HCT116 (cell line): ENCODE measurements at regions not wholly inside any gene's neighbourhood (a gene's known extent, or its start where the extent isn't known, plus 50 kb on each side); places are given as distances from the start of the nearest gene placed in this dataset.
"Not testable (repeated sequence)": the region's sequence is repeated elsewhere in the genome, so short reads cannot be mapped to it uniquely, and the experiment has no call there.

Experiments used
- ATAC-seq: fragments of 200-7000 bp; cut with Tn5 transposase; 2 replicates; pipeline ENCODE4 v1.9.1; 2020; ENCODE audit warnings: mild to moderate bottlenecking, moderate library complexity
- BruUV-seq: library from RNA; stranded (reverse); fragments of 400-500 nt; replicated peaks from 2 replicates; lab custom pipeline; 2021; lab: Mats Ljungman, UMichigan
- CTCF ChIA-PET: fragments of 300-600 bp; sonication (Branson Sonifier 250); formaldehyde crosslinking; loops from one replicate; lab custom pipeline; 2021; ENCODE audit warnings: antibody characterized with exemption; lab: Charles Lee
- POLR2A ChIA-PET: fragments of 300-600, 350-600 bp; sonication (Branson Sonifier 250); formaldehyde crosslinking; loops from one replicate; lab custom pipeline; 2021; ENCODE audit warnings: antibody characterized with exemption; lab: Charles Lee
- RAD21 ChIA-PET, 2 experiments: fragments of 300-600 bp; sonication (Branson Sonifier 250); formaldehyde crosslinking; loops; one replicate each; lab custom pipeline; 2023; ENCODE audit warnings: low total read pairs in 2 of 2; ENCODE audit not compliant: uncharacterized antibody in 2 of 2, unreplicated experiment in 2 of 2, low non-redundant PET in 1 of 2; lab: Charles Lee
- DNase-seq: peaks from one replicate; pipeline ENCODE4 v3.0.0-alpha.2; 2010; ENCODE audit warnings: low read depth, low spot score
- H2AFZ ChIP-seq: fragments of 200-600 bp; shearing (Covaris generic), sonication (generic); 2 replicates; pipeline ENCODE4 v1.6.1; 2017; ENCODE audit warnings: low read depth, mixed run types, mixed read lengths, antibody characterized with exemption, low read length; ENCODE audit not compliant: poor library complexity, severe bottlenecking
- H3K27ac ChIP-seq: 2 replicates; pipeline ENCODE4 v1.5.1; 2012; ENCODE audit warnings: low read depth, low read length
- H3K27me3 ChIP-seq: fragments of 200-600 bp; sonication (generic); 2 replicates; pipeline ENCODE4 v1.6.1; 2016; ENCODE audit warnings: mixed run types, low read length, mixed read lengths; ENCODE audit not compliant: insufficient read depth
- H3K36me3 ChIP-seq, 2 experiments: fragments of 200-500 bp in 1 of 2; fragments of 200-600 bp in 1 of 2; sonication (Bioruptor generic) in 1 of 2; sonication (generic) in 1 of 2; 2 replicates each; pipeline versions ENCODE4 v1.5.1 to v1.6.1; 2014 to 2016; ENCODE audit warnings: low read length in 2 of 2, inconsistent platforms in 1 of 2, mixed read lengths in 1 of 2, mixed run types in 1 of 2; ENCODE audit not compliant: insufficient read depth in 2 of 2, control insufficient read depth in 1 of 2
- H3K4me1 ChIP-seq, 2 experiments: fragments of 200-600 bp in 1 of 2; sonication (generic) in 1 of 2; 2 replicates each; pipeline versions ENCODE4 v1.5.1 to v1.6.1; 2012 to 2017; ENCODE audit warnings: low read length in 2 of 2, inconsistent platforms in 1 of 2, mild to moderate bottlenecking in 1 of 2, mixed read lengths in 1 of 2, mixed run types in 1 of 2, moderate library complexity in 1 of 2; ENCODE audit not compliant: insufficient read depth in 2 of 2, control insufficient read depth in 1 of 2
- H3K4me2 ChIP-seq: fragments of 200-600 bp; sonication (generic); 2 replicates; pipeline ENCODE4 v1.6.1; 2017; ENCODE audit warnings: mixed run types, low read length, mixed read lengths
- H3K4me3 ChIP-seq, 2 experiments: fragments of 200-600 bp in 1 of 2; sonication (generic) in 1 of 2; replicated peaks in 1 of 2; 2 replicates each; pipeline ENCODE4 v1.5.1; 2011 to 2016; ENCODE audit warnings: low read length in 2 of 2, control low read depth in 1 of 2, low read depth in 1 of 2, mild to moderate bottlenecking in 1 of 2, mixed read lengths in 1 of 2, mixed run types in 1 of 2
- H3K79me2 ChIP-seq: fragments of 200-600 bp; sonication (generic); 2 replicates; pipeline ENCODE4 v1.6.1; 2017; ENCODE audit warnings: mild to moderate bottlenecking, mixed run types, low read length, moderate library complexity, mixed read lengths; ENCODE audit not compliant: insufficient read depth
- H3K9ac ChIP-seq: fragments of 200-600 bp; sonication (generic); 2 replicates; pipeline ENCODE4 v1.6.1; 2016; ENCODE audit warnings: low read length, mixed read lengths
- H3K9me2 ChIP-seq: fragments of 200-600 bp; sonication (generic), shearing (Covaris generic); 2 replicates; pipeline ENCODE4 v1.6.1; 2017; ENCODE audit warnings: mixed run types, mild to moderate bottlenecking, moderate library complexity; ENCODE audit not compliant: insufficient read depth
- H3K9me3 ChIP-seq, 2 experiments: fragments of 200-500 bp in 1 of 2; fragments of 200-600 bp in 1 of 2; sonication (Bioruptor generic) in 1 of 2; sonication (generic) in 1 of 2; 2 replicates each; pipeline ENCODE4 v1.6.1; 2014 to 2017; ENCODE audit warnings: low read length in 2 of 2, mixed read lengths in 2 of 2, inconsistent platforms in 1 of 2, low read depth in 1 of 2, mild to moderate bottlenecking in 1 of 2, mixed run types in 1 of 2, moderate library complexity in 1 of 2; ENCODE audit not compliant: control insufficient read depth in 1 of 2, insufficient read depth in 1 of 2
- H4K20me1 ChIP-seq: fragments of 200-600 bp; sonication (generic), shearing (Covaris generic); 2 replicates; pipeline ENCODE4 v1.6.1; 2017; ENCODE audit warnings: mixed run types, mild to moderate bottlenecking, moderate library complexity; ENCODE audit not compliant: insufficient read depth
- EZH2phosphoT487 ChIP-seq: fragments of 200-600 bp; IDR thresholded peaks from 2 replicates; pipeline ENCODE4 v1.6.1; 2018; ENCODE audit warnings: antibody characterized with exemption, borderline replicate concordance
- REST ChIP-seq: IDR thresholded peaks from 2 replicates; pipeline ENCODE4 v1.6.1; 2012; ENCODE audit warnings: low read depth
- SIN3A ChIP-seq: IDR thresholded peaks from 2 replicates; pipeline ENCODE4 v1.6.1; 2012; ENCODE audit warnings: low read depth
- SP1 ChIP-seq: IDR thresholded peaks from 2 replicates; pipeline ENCODE4 v1.6.1; 2012; ENCODE audit warnings: low read depth
- SRF ChIP-seq: IDR thresholded peaks from 2 replicates; pipeline ENCODE4 v1.6.1; 2012; ENCODE audit warnings: low read depth
- TCF7L2 ChIP-seq: IDR thresholded peaks from 2 replicates; pipeline ENCODE4 v1.7.0; 2011; ENCODE audit warnings: borderline replicate concordance, inconsistent platforms; ENCODE audit not compliant: insufficient read depth, insufficient read length; ENCODE audit errors: extremely low read depth
- intact Hi-C: fragments of 100-400 bp; cut with micrococcal nuclease; formaldehyde crosslinking; loops from 2 replicates; pipeline ENCODE4 v1.10.0; 2022
- TF ChIP-seq, protein P1 (sequence below), 3 experiments: fragments of 200-600 bp in 1 of 3; sonication (generic) in 1 of 3; IDR thresholded peaks in 2 of 3; conservative IDR thresholded peaks in 1 of 3; 2 replicates each; pipeline ENCODE4 v1.5.1; 2012 to 2017; ENCODE audit warnings: low read depth in 2 of 3, low read length in 2 of 3, antibody characterized with exemption in 1 of 3, borderline replicate concordance in 1 of 3, control low read depth in 1 of 3, mild to moderate bottlenecking in 1 of 3, mixed read lengths in 1 of 3, mixed run types in 1 of 3, moderate library complexity in 1 of 3; ENCODE audit not compliant: insufficient read depth in 1 of 3

- TF ChIP-seq, protein P1, sequence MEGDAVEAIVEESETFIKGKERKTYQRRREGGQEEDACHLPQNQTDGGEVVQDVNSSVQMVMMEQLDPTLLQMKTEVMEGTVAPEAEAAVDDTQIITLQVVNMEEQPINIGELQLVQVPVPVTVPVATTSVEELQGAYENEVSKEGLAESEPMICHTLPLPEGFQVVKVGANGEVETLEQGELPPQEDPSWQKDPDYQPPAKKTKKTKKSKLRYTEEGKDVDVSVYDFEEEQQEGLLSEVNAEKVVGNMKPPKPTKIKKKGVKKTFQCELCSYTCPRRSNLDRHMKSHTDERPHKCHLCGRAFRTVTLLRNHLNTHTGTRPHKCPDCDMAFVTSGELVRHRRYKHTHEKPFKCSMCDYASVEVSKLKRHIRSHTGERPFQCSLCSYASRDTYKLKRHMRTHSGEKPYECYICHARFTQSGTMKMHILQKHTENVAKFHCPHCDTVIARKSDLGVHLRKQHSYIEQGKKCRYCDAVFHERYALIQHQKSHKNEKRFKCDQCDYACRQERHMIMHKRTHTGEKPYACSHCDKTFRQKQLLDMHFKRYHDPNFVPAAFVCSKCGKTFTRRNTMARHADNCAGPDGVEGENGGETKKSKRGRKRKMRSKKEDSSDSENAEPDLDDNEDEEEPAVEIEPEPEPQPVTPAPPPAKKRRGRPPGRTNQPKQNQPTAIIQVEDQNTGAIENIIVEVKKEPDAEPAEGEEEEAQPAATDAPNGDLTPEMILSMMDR (IDR thresholded peaks at IDR 0.05 in 2 of 3, conservative IDR thresholded peaks at IDR 0.05 in 1 of 3; ENCODE audit: borderline replicate concordance in 1 of 3, insufficient read depth in 1 of 3, low read depth in 2 of 3, low read length in 2 of 3): no peak
- TF ChIP-seq EZH2phosphoT487: no peak
- no peak for TF ChIP-seq SIN3A
- TF ChIP-seq, all 23 proteins: peak for 0
These were observed 373.6 kb upstream of the COX7C start (continued) for GRCh38 chr5:86244153-86244552.

DNA sequence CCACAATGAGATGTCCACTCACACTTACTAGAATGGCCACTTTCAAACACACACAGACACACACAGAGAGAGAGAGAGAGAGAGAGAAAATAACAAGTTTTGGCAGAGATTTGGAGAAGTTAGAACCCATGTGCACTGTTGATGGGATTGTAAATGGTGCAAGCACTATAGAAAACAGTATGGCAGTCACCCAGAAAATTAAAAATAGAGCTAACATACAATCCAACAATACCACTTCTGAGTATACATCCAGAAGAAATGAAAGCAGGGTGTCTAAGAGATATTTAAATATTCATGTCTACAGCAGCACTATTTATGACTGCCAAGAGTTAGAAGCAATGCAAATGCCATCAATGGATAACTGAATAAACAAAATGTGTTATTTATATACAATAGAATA lies 359.9 kb upstream of the COX7C start:
- DNase-seq (no peak), ATAC-seq (no peak)
- Histone ChIP-seq H3K9me3 (no peaks in the 10 kb centered on the region), H3K4me1 (no peaks in the 10 kb centered on the region), H3K79me2 (no peaks in the 10 kb centered on the region), H3K27ac (no peak overlapping the region), H3K36me3 (no peaks in the 10 kb centered on the region), H3K9ac (no peak overlapping the region), H4K20me1 (no peaks in the 10 kb centered on the region), H3K4me2 (no peak overlapping the region), H2AFZ (no peak overlapping the region), H3K27me3 (no peaks in the 10 kb centered on the region), H3K4me3 (no peak overlapping the region), H3K9me2 (no peaks in the 10 kb centered on the region)
- CTCF ChIA-PET: no interaction called here
- no peak for TF ChIP-seq TCF7L2
- TF ChIP-seq SRF: no peak
- no peak for TF ChIP-seq SIN3A
- TF ChIP-seq SP1: no peak
- no peak for TF ChIP-seq REST
- RAD21 ChIA-PET: no interaction called here
- no TSS peak for BruUV-seq
- POLR2A ChIA-PET: no interaction called here
- intact Hi-C loops: no loop called here

- H3K36me3 ChIP-seq, H3K4me2 ChIP-seq, H3K9ac ChIP-seq, H2AFZ ChIP-seq, DNase-seq, RAD21 ChIA-PET, H3K4me3 ChIP-seq, H3K79me2 ChIP-seq, CTCF ChIA-PET, H3K27ac ChIP-seq, intact Hi-C loops, H3K27me3 ChIP-seq, H3K9me2 ChIP-seq, POLR2A ChIA-PET, H3K4me1 ChIP-seq, H4K20me1 ChIP-seq, BruUV-seq, ATAC-seq, H3K9me3 ChIP-seq: not testable (repeated sequence)
These were observed 333.1 kb upstream of the COX7C start for GRCh38 chr5:86284400-86285190.
